HEK293 (cell line): ENCODE measurements at regions not wholly inside any gene's neighbourhood (a gene's known extent, or its start where the extent isn't known, plus 50 kb on each side); places are given as distances from the start of the nearest gene placed in this dataset.

Source experiments
- CTCF ChIA-PET: fragments of 350-600 bp; formaldehyde crosslinking; extraction: SDS; loops from one replicate; lab custom pipeline; 2021; ENCODE audit warnings: antibody characterized with exemption; lab: Yijun Ruan, JAX
- POLR2A ChIA-PET: fragments of 300-600 bp; formaldehyde crosslinking; extraction: SDS; loops from one replicate; lab custom pipeline; 2020; ENCODE audit warnings: antibody characterized with exemption, inconsistent platforms; lab: Yijun Ruan, JAX
- H3K27ac ChIP-seq: fragments of 200-500 bp; sonication (Bioruptor generic); 2 replicates; pipeline ENCODE4 v1.5.1; 2014; ENCODE audit warnings: low read depth, low read length, control low read depth, inconsistent platforms; ENCODE audit errors: extremely low read depth
- H3K36me3 ChIP-seq, 2 experiments: fragments of 200-500 bp in 1 of 2; sonication (Bioruptor generic) in 1 of 2; 1 replicate in 1 of 2; 2 replicates in 1 of 2; pipeline ENCODE4 v1.5.1; 2014 to 2017; ENCODE audit warnings: inconsistent platforms in 2 of 2, low read length in 2 of 2; ENCODE audit not compliant: control insufficient read depth in 2 of 2, insufficient read depth in 1 of 2
- H3K4me1 ChIP-seq: fragments of 200-500 bp; sonication (Bioruptor generic); 2 replicates; pipeline ENCODE4 v1.5.1; 2014; ENCODE audit warnings: mild to moderate bottlenecking, low read length, inconsistent platforms; ENCODE audit not compliant: control insufficient read depth, insufficient read depth
- H3K4me3 ChIP-seq: 2 replicates; pipeline ENCODE4 v1.5.1; 2011; ENCODE audit warnings: low read depth, mild to moderate bottlenecking, control low read depth, low read length, moderate library complexity
- H3K9me3 ChIP-seq: fragments of 200-500 bp; sonication (Bioruptor generic); 2 replicates; pipeline ENCODE4 v1.5.1; 2014; ENCODE audit warnings: low read depth, low read length, inconsistent platforms; ENCODE audit not compliant: control insufficient read depth, insufficient read depth
- BCL11B ChIP-seq: fragments of 450-650 bp; formaldehyde crosslinking; IDR thresholded peaks from 2 replicates; pipeline ENCODE4 v1.5.1; 2016; ENCODE audit warnings: low read depth, missing biosample characterization, missing genetic modification characterization
- EGR2 ChIP-seq: fragments of 450-650 bp; formaldehyde crosslinking; IDR thresholded peaks from 2 replicates; pipeline ENCODE4 v1.5.1; 2016; ENCODE audit warnings: low read depth, missing biosample characterization, missing genetic modification characterization
- FEZF1 ChIP-seq: fragments of 450-650 bp; formaldehyde crosslinking; IDR thresholded peaks from 2 replicates; pipeline ENCODE4 v1.5.1; 2016; ENCODE audit warnings: missing biosample characterization, missing genetic modification characterization
- GLIS2 ChIP-seq: fragments of 450-650 bp; formaldehyde crosslinking; IDR thresholded peaks from 2 replicates; pipeline ENCODE4 v1.5.1; 2016; ENCODE audit warnings: missing biosample characterization, missing genetic modification characterization
- KLF7 ChIP-seq: fragments of 450-650 bp; formaldehyde crosslinking; IDR thresholded peaks from 2 replicates; pipeline ENCODE4 v1.5.1; 2016; ENCODE audit warnings: missing biosample characterization, missing genetic modification characterization, borderline replicate concordance
- OSR2 ChIP-seq: fragments of 450-650 bp; formaldehyde crosslinking; IDR thresholded peaks from 2 replicates; pipeline ENCODE4 v1.5.1; 2016; ENCODE audit warnings: missing biosample characterization, missing genetic modification characterization
- ZBTB1 ChIP-seq: fragments of 450-650 bp; formaldehyde crosslinking; IDR thresholded peaks from 2 replicates; pipeline ENCODE4 v1.5.1; 2016; ENCODE audit warnings: missing biosample characterization, missing genetic modification characterization
- ZFP37 ChIP-seq: fragments of 450-650 bp; formaldehyde crosslinking; IDR thresholded peaks from 2 replicates; pipeline ENCODE4 v1.5.1; 2016; ENCODE audit warnings: missing biosample characterization, missing genetic modification characterization
- ZNF184 ChIP-seq: fragments of 450-650 bp; IDR thresholded peaks from 2 replicates; pipeline ENCODE4 v1.5.1; 2018; ENCODE audit warnings: missing biosample characterization, mild to moderate bottlenecking, missing genetic modification characterization
- ZNF214 ChIP-seq: fragments of 450-650 bp; formaldehyde crosslinking; IDR thresholded peaks from 2 replicates; pipeline ENCODE4 v1.5.1; 2017; ENCODE audit warnings: missing biosample characterization, mild to moderate bottlenecking, missing genetic modification characterization, borderline replicate concordance
- ZNF221 ChIP-seq: fragments of 450-650 bp; formaldehyde crosslinking; IDR thresholded peaks from 2 replicates; pipeline ENCODE4 v1.5.1; 2017; ENCODE audit warnings: missing biosample characterization, missing genetic modification characterization, borderline replicate concordance
- ZNF23 ChIP-seq: fragments of 450-650 bp; formaldehyde crosslinking; IDR thresholded peaks from 2 replicates; pipeline ENCODE4 v1.5.1; 2016; ENCODE audit warnings: missing biosample characterization, missing genetic modification characterization, borderline replicate concordance
- ZNF350 ChIP-seq: fragments of 450-650 bp; formaldehyde crosslinking; IDR thresholded peaks from 2 replicates; pipeline ENCODE4 v1.5.0; 2017; ENCODE audit warnings: missing biosample characterization, mild to moderate bottlenecking, missing genetic modification characterization
- ZNF548 ChIP-seq: fragments of 450-650 bp; formaldehyde crosslinking; IDR thresholded peaks from 2 replicates; pipeline ENCODE4 v1.5.1; 2016; ENCODE audit warnings: missing biosample characterization, missing genetic modification characterization
- ZNF600 ChIP-seq: fragments of 450-650 bp; formaldehyde crosslinking; IDR thresholded peaks from 2 replicates; pipeline ENCODE4 v1.5.1; 2016; ENCODE audit warnings: missing biosample characterization, missing genetic modification characterization
- ZNF624 ChIP-seq: fragments of 450-650 bp; formaldehyde crosslinking; IDR thresholded peaks from 2 replicates; pipeline ENCODE4 v1.5.1; 2017; ENCODE audit warnings: missing biosample characterization, missing genetic modification characterization
- ZNF707 ChIP-seq: fragments of 450-650 bp; formaldehyde crosslinking; IDR thresholded peaks from 2 replicates; pipeline ENCODE4 v1.5.1; 2016; ENCODE audit warnings: missing biosample characterization, missing genetic modification characterization
- ZNF843 ChIP-seq: fragments of 450-650 bp; formaldehyde crosslinking; IDR thresholded peaks from 2 replicates; pipeline ENCODE4 v1.5.1; 2016; ENCODE audit warnings: missing biosample characterization, missing genetic modification characterization
- ZXDB ChIP-seq: fragments of 450-650 bp; formaldehyde crosslinking; IDR thresholded peaks from 2 replicates; pipeline ENCODE4 v1.5.1; 2016; ENCODE audit warnings: missing biosample characterization, missing genetic modification characterization
- TF ChIP-seq, protein P1 (sequence below): fragments of 450-650 bp; formaldehyde crosslinking; IDR thresholded peaks from 2 replicates; pipeline ENCODE4 v1.5.1; 2016; ENCODE audit warnings: missing biosample characterization, missing genetic modification characterization
- TF ChIP-seq, protein P2 (sequence below): fragments of 450-650 bp; formaldehyde crosslinking; IDR thresholded peaks from 2 replicates; pipeline ENCODE4 v1.5.1; 2016; ENCODE audit warnings: missing biosample characterization, missing genetic modification characterization

DNA sequence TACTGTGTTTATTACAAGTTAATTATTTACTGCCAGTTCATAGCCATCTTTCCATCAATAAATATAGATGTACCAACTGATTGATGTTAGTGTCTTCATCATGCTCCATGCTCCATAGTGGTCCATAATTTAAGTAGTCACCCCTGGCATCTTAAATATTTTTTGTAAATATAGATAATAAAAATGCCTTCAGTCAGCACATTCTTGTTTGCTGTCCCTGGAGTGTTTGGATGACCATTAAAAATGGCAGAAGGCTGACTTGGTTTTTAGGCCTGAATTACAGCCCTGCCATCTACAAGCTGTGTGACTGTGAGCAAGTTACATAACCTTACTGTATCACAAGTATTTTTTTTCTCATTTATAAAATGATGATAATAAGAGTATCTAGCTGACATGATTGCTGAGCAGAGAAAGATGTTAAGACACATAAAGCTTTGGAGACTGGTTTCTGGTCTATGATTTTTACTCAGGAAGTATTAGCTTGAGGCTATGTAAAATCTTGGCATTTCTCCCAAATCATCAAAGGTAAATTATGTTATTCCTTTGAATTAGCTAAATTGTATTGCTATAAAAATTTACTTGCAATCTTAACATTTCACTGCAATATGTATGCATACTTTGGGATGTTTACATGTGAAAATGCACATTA is 427.2 kb downstream of the USP25 start:
- ChIA-PET POLR2A (no interaction called here), CTCF (interaction anchor here (0.6 kb wide), 1 partner anchor 76 kb away, joined by 3 read pairs; no protein-coding TSS in a partner anchor)
- no peak overlapping the region for H3K4me3 ChIP-seq
- H3K27ac ChIP-seq, result no peak overlapping the region
- no peaks in the 10 kb centered on the region for H3K9me3 ChIP-seq
- TF ChIP-seq EGR2 (tag by site-specific recombination), result no peak
- TF ChIP-seq, protein P1, sequence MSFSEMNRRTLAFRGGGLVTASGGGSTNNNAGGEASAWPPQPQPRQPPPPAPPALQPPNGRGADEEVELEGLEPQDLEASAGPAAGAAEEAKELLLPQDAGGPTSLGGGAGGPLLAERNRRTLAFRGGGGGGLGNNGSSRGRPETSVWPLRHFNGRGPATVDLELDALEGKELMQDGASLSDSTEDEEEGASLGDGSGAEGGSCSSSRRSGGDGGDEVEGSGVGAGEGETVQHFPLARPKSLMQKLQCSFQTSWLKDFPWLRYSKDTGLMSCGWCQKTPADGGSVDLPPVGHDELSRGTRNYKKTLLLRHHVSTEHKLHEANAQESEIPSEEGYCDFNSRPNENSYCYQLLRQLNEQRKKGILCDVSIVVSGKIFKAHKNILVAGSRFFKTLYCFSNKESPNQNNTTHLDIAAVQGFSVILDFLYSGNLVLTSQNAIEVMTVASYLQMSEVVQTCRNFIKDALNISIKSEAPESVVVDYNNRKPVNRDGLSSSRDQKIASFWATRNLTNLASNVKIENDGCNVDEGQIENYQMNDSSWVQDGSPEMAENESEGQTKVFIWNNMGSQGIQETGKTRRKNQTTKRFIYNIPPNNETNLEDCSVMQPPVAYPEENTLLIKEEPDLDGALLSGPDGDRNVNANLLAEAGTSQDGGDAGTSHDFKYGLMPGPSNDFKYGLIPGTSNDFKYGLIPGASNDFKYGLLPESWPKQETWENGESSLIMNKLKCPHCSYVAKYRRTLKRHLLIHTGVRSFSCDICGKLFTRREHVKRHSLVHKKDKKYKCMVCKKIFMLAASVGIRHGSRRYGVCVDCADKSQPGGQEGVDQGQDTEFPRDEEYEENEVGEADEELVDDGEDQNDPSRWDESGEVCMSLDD (tag by site-specific recombination), result no peak
- no peak for TF ChIP-seq FEZF1
- no peak for TF ChIP-seq ZNF624 (tag by site-specific recombination)
- no peak for TF ChIP-seq ZNF23 (tag by site-specific recombination)
- TF ChIP-seq GLIS2 (tag by site-specific recombination), result no peak
- TF ChIP-seq KLF7 (tag by site-specific recombination), result no peak
- no peak for TF ChIP-seq ZNF221 (tag by site-specific recombination)
- TF ChIP-seq, protein P2, sequence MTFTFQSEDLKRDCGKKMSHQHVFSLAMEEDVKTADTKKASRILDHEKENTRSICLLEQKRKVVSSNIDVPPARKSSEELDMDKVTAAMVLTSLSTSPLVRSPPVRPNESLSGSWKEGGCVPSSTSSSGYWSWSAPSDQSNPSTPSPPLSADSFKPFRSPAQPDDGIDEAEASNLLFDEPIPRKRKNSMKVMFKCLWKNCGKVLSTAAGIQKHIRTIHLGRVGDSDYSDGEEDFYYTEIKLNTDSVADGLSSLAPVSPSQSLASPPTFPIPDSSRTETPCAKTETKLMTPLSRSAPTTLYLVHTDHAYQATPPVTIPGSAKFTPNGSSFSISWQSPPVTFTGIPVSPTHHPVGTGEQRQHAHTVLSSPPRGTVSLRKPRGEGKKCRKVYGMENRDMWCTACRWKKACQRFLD (tag by site-specific recombination), result no peak
- TF ChIP-seq ZBTB1, result no peak
- TF ChIP-seq OSR2 (tag by site-specific recombination), result no peak
- no peak for TF ChIP-seq ZNF214 (tag by site-specific recombination)
- no peak for TF ChIP-seq ZNF350 (tag by site-specific recombination)
- H3K4me1 ChIP-seq, result peaks cover 9% of the 10 kb centered on the region; the same call in 1 of the 2 replicates
- H3K36me3 ChIP-seq, result no peaks in the 10 kb centered on the region

DNA sequence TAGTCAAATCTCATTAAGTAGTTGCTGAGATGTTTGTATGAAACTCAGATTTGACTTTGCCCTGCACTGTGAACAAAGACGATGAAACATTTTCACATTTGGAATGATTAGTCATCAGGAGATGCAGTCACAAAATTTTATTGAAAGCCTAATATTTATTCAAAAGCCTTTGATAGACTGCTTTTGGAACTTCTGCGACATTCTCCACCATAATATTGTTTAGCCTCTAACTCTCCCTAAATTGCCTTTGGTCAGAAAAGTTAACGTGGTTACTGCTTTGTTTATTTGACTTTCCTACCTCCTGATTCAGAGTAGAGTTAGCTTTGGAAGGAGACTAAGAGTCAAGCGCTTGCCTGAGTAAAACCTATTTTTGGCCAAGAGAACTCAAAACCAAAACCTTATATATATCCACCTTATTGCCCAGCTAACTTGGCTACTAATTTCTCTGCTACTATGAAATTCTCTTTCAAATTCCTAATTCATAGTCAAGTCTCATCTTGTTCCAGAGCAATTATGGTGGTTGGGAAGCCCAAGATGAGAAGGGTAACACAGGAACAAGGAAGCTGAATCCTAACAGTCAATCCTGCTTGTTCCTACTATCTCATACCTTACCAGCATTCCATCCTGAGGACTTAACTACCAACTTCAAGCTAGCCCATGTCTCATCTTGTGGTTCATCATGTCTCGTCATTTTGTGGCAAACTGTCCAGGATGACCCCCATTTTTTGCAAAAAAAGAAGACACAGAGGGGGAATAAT is 429.6 kb downstream of the USP25 start:
- Histone ChIP-seq H3K4me1 (peaks cover 20% of the 10 kb centered on the region), H3K27ac (no peak overlapping the region), H3K36me3 (no peaks in the 10 kb centered on the region)
- CTCF ChIA-PET, result interaction anchor here (0.6 kb wide), 1 partner anchor 57 kb away, joined by 3 read pairs; no protein-coding TSS in a partner anchor
- POLR2A ChIA-PET, result no interaction called here
- no peak for TF ChIP-seq ZNF548 (tag by site-specific recombination)
- no peak for TF ChIP-seq ZFP37 (tag by site-specific recombination)
- no peak for TF ChIP-seq ZNF843 (tag by site-specific recombination)
- TF ChIP-seq ZNF184, result no peak
- TF ChIP-seq ZNF600 (tag by site-specific recombination), result no peak
- no peak for TF ChIP-seq BCL11B (tag by site-specific recombination)
- TF ChIP-seq ZXDB (tag by site-specific recombination), result no peak
- no peak for TF ChIP-seq ZNF707 (tag by site-specific recombination)
- TF ChIP-seq, all 188 proteins: peak for 0
- Histone ChIP-seq H3K4me3 (no peak overlapping the region), H3K9me3 (no peaks in the 10 kb centered on the region)
